Cardiac fibroblast (primary cell): ENCODE measurements at regions not wholly inside any gene's neighbourhood (a gene's known extent, or its start where the extent isn't known, plus 50 kb on each side); places are given as distances from the start of the nearest gene placed in this dataset.

Experiments
- DNase-seq, 2 donors: peaks; one replicate each; pipeline versions ENCODE4 v3.0.0 to v3.0.0-alpha.2; 2010; ENCODE audit warnings: low read depth in 2 of 2
- H3K4me3 ChIP-seq, 2 donors: replicated peaks in 1 of 2; 1 replicate in 1 of 2; 2 replicates in 1 of 2; pipeline ENCODE4 v1.5.1; 2011; ENCODE audit warnings: low read depth in 2 of 2, low read length in 2 of 2, mild to moderate bottlenecking in 2 of 2, moderate library complexity in 1 of 2
- CTCF ChIP-seq: IDR thresholded peaks from one replicate; pipeline ENCODE4 v1.5.1; 2011; ENCODE audit warnings: low read depth, mild to moderate bottlenecking, low read length, inconsistent platforms

DNA sequence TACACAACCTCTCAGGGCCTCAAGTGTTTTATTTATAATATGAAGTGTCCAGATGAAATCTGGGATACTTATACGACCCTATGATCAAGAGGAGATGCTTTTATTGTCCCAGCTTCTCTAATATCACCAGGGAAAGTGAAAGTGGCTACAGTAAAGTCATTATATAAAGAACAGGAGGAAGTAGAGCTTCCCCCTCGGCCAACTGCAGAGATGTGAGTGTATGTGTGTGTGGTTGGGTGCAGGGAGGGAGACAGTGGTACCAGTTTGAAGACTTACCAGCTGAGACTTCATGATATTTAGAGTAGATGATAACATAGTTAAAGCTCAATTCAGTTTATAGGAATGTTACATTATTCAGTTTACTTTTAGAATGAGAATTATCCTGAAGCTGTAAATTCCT, 373.6 kb upstream of the DDI1 start:
- no peak overlapping the region for H3K4me3 ChIP-seq
- TF ChIP-seq CTCF: no peak
- DNase-seq: no peak

DNA sequence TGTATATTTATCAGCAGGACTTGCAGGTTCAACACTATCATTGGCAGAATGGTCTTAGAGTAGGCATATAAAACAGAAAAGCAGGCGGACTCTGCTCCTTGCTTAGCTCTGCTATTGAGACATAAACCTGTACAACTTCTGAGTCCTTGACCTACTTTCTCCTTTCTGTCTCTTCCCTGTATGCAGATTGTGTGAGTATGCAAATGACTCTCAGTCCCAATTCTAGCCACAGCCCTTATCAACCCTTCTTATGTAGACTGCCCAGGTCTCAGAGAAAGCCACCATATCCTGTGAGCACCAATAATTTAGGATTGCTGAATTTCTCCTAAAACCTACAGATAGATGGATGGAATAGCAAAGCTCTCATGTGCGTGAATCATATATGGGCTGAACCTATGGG, 367.6 kb upstream of the DDI1 start:
- no peak overlapping the region for H3K4me3 ChIP-seq
- DNase-seq: no peak
- TF ChIP-seq CTCF: no peak

GRCh38 chr11:103671143-103671651, 365.2 kb upstream of the DDI1 start:
- DNase-seq: no peak
- H3K4me3 ChIP-seq: no peak overlapping the region
- TF ChIP-seq CTCF: peak; percentile 11

DNA sequence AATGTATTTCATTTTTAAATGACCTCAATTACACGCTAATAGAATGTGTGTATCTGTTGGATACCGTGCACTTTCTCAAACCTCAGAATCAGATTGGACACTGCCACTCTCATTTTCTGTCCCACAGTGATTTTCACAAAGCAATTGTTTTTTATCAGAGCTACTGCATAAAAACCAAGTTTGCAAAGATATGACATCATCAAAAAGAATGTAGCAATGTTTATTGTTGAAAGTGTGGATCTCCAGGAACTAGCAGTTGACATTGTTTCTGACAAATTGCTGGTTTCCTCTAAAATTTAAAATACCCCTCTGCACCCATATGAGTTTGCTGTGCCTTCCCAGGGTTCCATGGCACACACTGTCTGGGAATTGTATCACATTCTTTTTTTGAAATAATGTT, 362.7 kb upstream of the DDI1 start:
- TF ChIP-seq CTCF: no peak
- no peak overlapping the region for H3K4me3 ChIP-seq
- DNase-seq: peak; percentile 69 to 71

DNA sequence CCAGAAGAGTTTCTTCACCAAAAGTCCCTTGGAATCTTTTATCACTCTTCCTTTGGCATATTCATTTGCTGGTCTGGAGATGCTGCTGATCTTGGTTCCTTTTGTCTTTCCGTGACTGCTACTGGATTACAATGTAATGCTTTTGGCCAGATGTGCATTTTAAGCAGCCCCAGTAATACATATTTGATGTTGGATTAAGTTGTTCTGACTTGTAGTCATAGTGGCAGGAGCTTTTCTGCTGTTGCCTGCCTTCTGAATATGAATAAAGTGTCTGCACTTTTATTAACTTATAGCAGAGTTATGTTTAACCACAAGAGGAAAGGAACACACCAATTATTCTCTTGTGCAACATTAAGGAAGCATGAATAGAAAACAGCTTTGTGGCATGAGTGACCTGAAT, 360.0 kb upstream of the DDI1 start:
- TF ChIP-seq CTCF: no peak
- peak in 1 of 2 donors; percentile 16 for DNase-seq

GRCh38 chr11:103680826-103681225, 355.6 kb upstream of the DDI1 start:
- TF ChIP-seq CTCF: no peak
- DNase-seq: no peak
- no peak overlapping the region for H3K4me3 ChIP-seq

More for the DNA sequence above, 360.0 kb upstream of the DDI1 start:
- no peak overlapping the region for H3K4me3 ChIP-seq

GRCh38 chr11:103681855-103682254, 354.6 kb upstream of the DDI1 start:
- DNase-seq: no peak
- H3K4me3 ChIP-seq: no peak overlapping the region
- no peak for TF ChIP-seq CTCF
